Activated naive CD8-positive, alpha-beta T cell treated with anti-CD3 and anti-CD28 coated beads, Interleukin-2, amount 50 U/mL, for 24 hours (primary cell): ENCODE measurements at regions not wholly inside any gene's neighbourhood (a gene's known extent, or its start where the extent isn't known, plus 50 kb on each side); places are given as distances from the start of the nearest gene placed in this dataset.
A peak's percentile ranks its signal among the peaks of the same experiment; 100 is the strongest.

ENCODE experiments used
- ATAC-seq: fragments of 150-1000 bp; cut with Tn5 transposase; one replicate; pipeline ENCODE4 v1.10.0; 2021
- DNase-seq: peaks from one replicate; pipeline ENCODE4 v3.0.0; 2021
- H3K27ac Mint-ChIP-seq: one replicate; pipeline ENCODE4 v1.8.0; 2021; ENCODE audit warnings: mild to moderate bottlenecking, mixed read lengths
- H3K27me3 Mint-ChIP-seq: one replicate; pipeline ENCODE4 v1.8.0; 2021; ENCODE audit warnings: mixed read lengths
- H3K36me3 Mint-ChIP-seq: one replicate; pipeline ENCODE4 v1.8.0; 2021; ENCODE audit warnings: low read depth, mixed read lengths
- H3K4me1 Mint-ChIP-seq: one replicate; pipeline ENCODE4 v1.8.0; 2021; ENCODE audit warnings: mixed read lengths
- H3K4me3 Mint-ChIP-seq: one replicate; pipeline ENCODE4 v1.8.0; 2021; ENCODE audit warnings: mild to moderate bottlenecking, moderate library complexity, mixed read lengths
- H3K9me3 Mint-ChIP-seq: one replicate; pipeline ENCODE4 v1.8.0; 2021; ENCODE audit warnings: mixed read lengths

DNA sequence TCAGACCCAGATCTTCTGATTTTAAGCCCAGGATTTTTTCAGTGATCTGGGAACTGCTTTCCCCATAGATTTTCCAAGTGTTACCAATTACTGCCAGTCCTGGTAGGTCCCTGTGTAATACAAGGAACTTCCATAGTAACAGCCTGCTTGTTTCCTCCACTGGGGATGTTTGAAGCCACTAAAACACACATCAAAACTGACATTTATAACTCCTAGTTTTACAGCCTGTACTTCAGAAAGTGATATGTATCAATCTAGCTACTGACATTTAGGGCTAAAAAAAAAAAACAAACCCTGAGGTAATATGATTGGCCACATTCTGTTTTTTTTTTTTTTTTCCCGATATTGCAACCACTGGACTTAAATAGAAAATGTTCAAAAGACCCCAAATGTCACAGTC lies 166.9 kb upstream of the SP4 start:
- H3K4me3 Mint-ChIP-seq, result no peak overlapping the region
- no peak for ATAC-seq
- DNase-seq, result no peak
- H3K9me3 Mint-ChIP-seq, result no peaks in the 10 kb centered on the region
- no peak overlapping the region for H3K27ac Mint-ChIP-seq
- peaks cover 9% of the 10 kb centered on the region for H3K4me1 Mint-ChIP-seq
- H3K27me3 Mint-ChIP-seq, result no peaks in the 10 kb centered on the region
- H3K36me3 Mint-ChIP-seq, result no peaks in the 10 kb centered on the region

GRCh38 chr7:21261627-21262594 lies 166.0 kb upstream of the SP4 start:
- H3K27ac Mint-ChIP-seq, result no peak overlapping the region
- DNase-seq (peak; percentile 52), ATAC-seq (peak; percentile 83)
- no peaks in the 10 kb centered on the region for H3K27me3 Mint-ChIP-seq
- no peaks in the 10 kb centered on the region for H3K36me3 Mint-ChIP-seq
- no peak overlapping the region for H3K4me3 Mint-ChIP-seq
- no peaks in the 10 kb centered on the region for H3K9me3 Mint-ChIP-seq
- H3K4me1 Mint-ChIP-seq, result peaks cover 9% of the 10 kb centered on the region

GRCh38 chr7:21269021-21269420 lies 158.9 kb upstream of the SP4 start:
- H3K4me1 Mint-ChIP-seq, result no peaks in the 10 kb centered on the region
- H3K27me3 Mint-ChIP-seq, result no peaks in the 10 kb centered on the region
- no peaks in the 10 kb centered on the region for H3K9me3 Mint-ChIP-seq
- no peak for ATAC-seq
- no peak for DNase-seq
- no peaks in the 10 kb centered on the region for H3K36me3 Mint-ChIP-seq
- H3K4me3 Mint-ChIP-seq, result no peak overlapping the region
- no peak overlapping the region for H3K27ac Mint-ChIP-seq

- Mint-ChIP-seq H3K36me3 (no peaks in the 10 kb centered on the region), H3K27me3 (no peaks in the 10 kb centered on the region), H3K27ac (no peak overlapping the region), H3K4me3 (no peak overlapping the region), H3K9me3 (no peaks in the 10 kb centered on the region), H3K4me1 (no peaks in the 10 kb centered on the region)
- ATAC-seq, result no peak
- no peak for DNase-seq
These were observed 151.3 kb upstream of the SP4 start for GRCh38 chr7:21276471-21277035.

GRCh38 chr7:21278944-21279343 lies 148.9 kb upstream of the SP4 start:
- Mint-ChIP-seq H3K27me3 (no peaks in the 10 kb centered on the region), H3K36me3 (no peaks in the 10 kb centered on the region), H3K9me3 (no peaks in the 10 kb centered on the region), H3K4me1 (no peaks in the 10 kb centered on the region), H3K27ac (no peak overlapping the region), H3K4me3 (no peak overlapping the region)
- no peak for ATAC-seq
- DNase-seq, result no peak

DNA sequence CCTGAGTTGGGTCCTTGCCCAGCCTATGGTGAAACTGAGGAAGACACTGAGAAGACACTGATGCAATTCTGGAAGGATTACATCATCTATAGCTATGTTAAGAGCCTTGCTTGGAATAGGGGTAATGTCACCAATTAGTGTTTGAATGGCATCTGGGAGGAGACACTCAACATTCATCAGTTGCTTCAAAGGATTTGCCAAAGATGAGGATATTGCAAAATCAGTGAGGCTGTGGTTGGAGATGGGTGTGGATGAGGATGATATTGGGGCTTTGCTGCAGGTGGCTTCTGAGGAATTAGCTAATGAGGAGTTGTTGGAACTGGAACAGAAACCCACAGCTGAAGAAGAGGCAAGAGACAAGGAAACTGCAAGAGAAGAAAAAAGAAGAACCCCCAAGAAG lies 146.7 kb upstream of the SP4 start:
- H3K27me3 Mint-ChIP-seq, result no peaks in the 10 kb centered on the region
- H3K27ac Mint-ChIP-seq, result no peak overlapping the region
- DNase-seq (no peak), ATAC-seq (no peak)
- H3K4me3 Mint-ChIP-seq, result no peak overlapping the region
- no peaks in the 10 kb centered on the region for H3K4me1 Mint-ChIP-seq
- no peaks in the 10 kb centered on the region for H3K36me3 Mint-ChIP-seq
- H3K9me3 Mint-ChIP-seq, result no peaks in the 10 kb centered on the region

GRCh38 chr7:21293771-21294170 lies 134.1 kb upstream of the SP4 start:
- no peak for DNase-seq
- Mint-ChIP-seq H3K27ac (no peak overlapping the region), H3K9me3 (no peaks in the 10 kb centered on the region), H3K4me3 (no peak overlapping the region), H3K27me3 (peaks cover 6% of the 10 kb centered on the region), H3K36me3 (no peaks in the 10 kb centered on the region), H3K4me1 (no peaks in the 10 kb centered on the region)
- no peak for ATAC-seq

- DNase-seq, result no peak
- H3K9me3 Mint-ChIP-seq, result no peaks in the 10 kb centered on the region
- no peaks in the 10 kb centered on the region for H3K36me3 Mint-ChIP-seq
- no peak for ATAC-seq
- peaks cover 3% of the 10 kb centered on the region for H3K4me1 Mint-ChIP-seq
- peaks cover 4% of the 10 kb centered on the region for H3K27me3 Mint-ChIP-seq
- H3K27ac Mint-ChIP-seq, result no peak overlapping the region
- no peak overlapping the region for H3K4me3 Mint-ChIP-seq
These were observed 128.1 kb upstream of the SP4 start for GRCh38 chr7:21299766-21300165.

GRCh38 chr7:21300692-21301091 lies 127.2 kb upstream of the SP4 start:
- ATAC-seq, result no peak
- Mint-ChIP-seq H3K9me3 (no peaks in the 10 kb centered on the region), H3K36me3 (no peaks in the 10 kb centered on the region), H3K4me3 (no peak overlapping the region), H3K27ac (no peak overlapping the region), H3K27me3 (peaks cover 2% of the 10 kb centered on the region), H3K4me1 (peaks cover 12% of the 10 kb centered on the region)
- no peak for DNase-seq

DNA sequence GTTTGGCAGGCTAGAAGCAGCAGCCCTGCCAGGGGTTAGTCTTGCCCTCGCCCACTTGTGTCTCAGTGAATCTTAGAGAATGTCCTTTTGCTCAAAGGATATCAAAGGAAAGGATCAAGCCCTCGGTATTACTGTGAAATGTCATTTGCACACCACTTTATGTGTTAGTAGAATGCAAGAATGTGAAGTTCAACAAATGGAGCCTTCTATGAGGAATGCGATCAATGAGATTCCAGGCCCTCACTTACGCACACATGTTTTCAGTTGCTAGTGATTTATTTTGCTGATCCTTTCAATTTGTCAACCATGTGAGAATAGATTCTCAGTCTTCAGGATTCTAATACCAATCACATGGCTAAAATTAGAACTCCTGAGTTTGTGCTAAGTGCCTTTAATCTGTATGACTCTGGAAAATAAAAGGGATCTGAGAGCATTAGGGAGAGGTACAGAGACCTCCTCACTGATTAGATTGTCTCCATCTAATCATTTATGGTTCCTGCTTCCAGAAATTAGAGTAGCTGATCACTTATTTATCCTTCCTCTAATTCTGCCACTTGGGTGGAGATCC lies 123.0 kb upstream of the SP4 start:
- Mint-ChIP-seq H3K36me3 (peaks cover 2% of the 10 kb centered on the region), H3K4me1 (peaks cover 26% of the 10 kb centered on the region), H3K27me3 (no peaks in the 10 kb centered on the region), H3K9me3 (peaks cover 13% of the 10 kb centered on the region), H3K27ac (no peak overlapping the region), H3K4me3 (no peak overlapping the region)
- no peak for DNase-seq
- ATAC-seq, result no peak

DNA sequence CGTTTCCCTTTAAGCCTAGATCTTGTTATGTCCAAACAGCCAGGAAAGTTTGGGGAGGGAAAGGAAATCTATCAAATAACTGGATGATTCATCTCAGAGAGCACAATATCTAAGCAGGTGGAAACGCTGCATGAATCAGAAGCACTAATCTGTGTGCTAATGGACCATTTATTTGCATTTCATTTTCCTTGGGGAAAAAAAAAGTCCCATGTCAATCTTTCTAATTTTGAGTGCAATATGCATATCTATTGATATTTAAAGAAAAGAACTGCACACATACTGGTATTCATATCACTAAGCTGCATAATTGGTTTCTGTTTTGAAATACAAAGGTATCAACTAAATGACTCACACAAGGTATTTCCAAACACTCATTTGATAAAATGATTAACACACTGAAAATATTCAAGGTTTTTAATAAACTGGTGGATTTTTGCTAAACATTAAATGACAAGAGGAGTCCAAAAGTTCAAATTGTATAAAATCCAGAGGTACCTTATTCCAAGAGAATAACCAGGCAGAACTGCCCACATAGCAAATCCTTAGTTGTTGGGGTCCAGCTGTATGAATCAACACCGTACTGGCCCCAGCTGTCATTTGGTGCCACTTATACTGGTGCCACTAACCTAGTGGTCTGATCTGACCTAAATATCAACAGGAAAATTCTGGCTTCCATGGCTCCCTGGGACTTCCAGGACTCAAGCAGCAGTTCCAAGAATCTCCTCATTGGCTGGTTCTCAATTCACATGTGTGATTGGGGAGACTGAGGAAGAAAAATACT lies 122.2 kb upstream of the SP4 start:
- H3K36me3 Mint-ChIP-seq, result peaks cover 2% of the 10 kb centered on the region
- peaks cover 26% of the 10 kb centered on the region for H3K4me1 Mint-ChIP-seq
- no peaks in the 10 kb centered on the region for H3K27me3 Mint-ChIP-seq
- H3K9me3 Mint-ChIP-seq, result peaks cover 13% of the 10 kb centered on the region
- H3K4me3 Mint-ChIP-seq, result no peak overlapping the region
- peak overlapping the region; percentile 7 for H3K27ac Mint-ChIP-seq
- ATAC-seq (peak; percentile 83), DNase-seq (no peak)

- H3K27me3 Mint-ChIP-seq, result no peaks in the 10 kb centered on the region
- no peak overlapping the region for H3K4me3 Mint-ChIP-seq
- DNase-seq, result no peak
- H3K27ac Mint-ChIP-seq, result no peak overlapping the region
- peaks cover 7% of the 10 kb centered on the region for H3K9me3 Mint-ChIP-seq
- no peaks in the 10 kb centered on the region for H3K36me3 Mint-ChIP-seq
- no peaks in the 10 kb centered on the region for H3K4me1 Mint-ChIP-seq
- ATAC-seq, result no peak
These were observed 112.9 kb upstream of the SP4 start for GRCh38 chr7:21314954-21315353.

DNA sequence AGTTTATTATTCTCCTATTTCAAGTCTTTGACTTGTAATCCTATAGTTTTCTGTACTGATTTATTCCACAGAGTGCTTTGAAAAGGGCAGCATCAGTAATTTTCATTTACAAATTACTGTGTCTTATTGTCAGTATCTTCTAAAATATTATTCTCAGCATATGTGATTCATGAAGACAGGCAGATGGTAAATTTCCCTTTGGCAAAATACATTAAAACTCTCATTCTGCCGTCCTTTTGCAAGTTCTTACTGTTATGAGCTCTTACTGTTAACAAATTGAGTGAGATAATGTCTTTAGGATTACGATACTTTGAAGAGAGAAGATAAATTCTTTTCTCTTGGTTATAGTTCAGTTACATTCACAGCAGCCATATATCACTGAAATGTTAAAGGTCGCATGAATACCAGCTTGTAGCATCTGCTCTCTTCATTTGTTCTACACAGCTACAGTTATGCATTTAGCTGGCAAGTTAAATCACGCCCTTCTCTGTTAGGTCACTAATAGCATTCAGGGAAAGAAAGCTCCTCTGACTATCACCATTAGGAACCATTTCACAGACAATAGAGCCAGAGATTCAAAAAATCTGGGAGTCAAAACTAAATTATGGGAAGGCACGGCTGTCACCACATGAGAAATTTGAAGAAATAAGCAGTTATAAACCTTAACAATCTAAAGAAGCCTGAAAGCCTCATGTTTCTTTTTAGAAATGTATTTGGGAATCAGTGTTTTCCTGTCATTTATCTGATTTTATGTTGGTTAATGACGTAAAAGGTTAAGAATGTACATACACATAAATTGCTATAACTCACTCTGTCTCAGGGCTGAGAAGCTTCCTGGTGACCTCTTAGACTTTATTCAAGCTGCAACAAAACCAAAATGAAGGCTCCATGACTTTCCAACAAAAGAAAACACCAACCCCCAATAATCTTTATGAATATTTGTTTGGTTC lies 109.6 kb upstream of the SP4 start:
- H3K4me3 Mint-ChIP-seq, result no peak overlapping the region
- H3K4me1 Mint-ChIP-seq, result no peaks in the 10 kb centered on the region
- ATAC-seq, result no peak
- H3K9me3 Mint-ChIP-seq, result no peaks in the 10 kb centered on the region
- no peak for DNase-seq
- no peaks in the 10 kb centered on the region for H3K36me3 Mint-ChIP-seq
- H3K27ac Mint-ChIP-seq, result no peak overlapping the region
- no peaks in the 10 kb centered on the region for H3K27me3 Mint-ChIP-seq

DNA sequence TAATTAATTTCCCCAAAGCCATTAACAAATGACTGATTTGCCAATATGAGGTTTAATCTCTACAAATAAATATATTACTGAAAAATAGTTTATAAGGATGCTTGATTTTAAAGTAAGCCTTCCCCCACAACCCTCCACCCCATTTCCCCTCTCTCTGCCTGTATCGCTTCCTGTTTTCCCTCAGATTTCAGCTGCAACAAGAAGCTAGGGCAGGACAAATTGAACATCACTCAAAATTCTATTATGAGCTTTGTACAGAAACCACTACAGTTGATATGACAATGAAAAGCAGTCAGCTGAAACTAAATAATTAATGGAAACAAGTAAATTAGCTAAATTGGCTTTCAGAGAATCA lies 109.0 kb upstream of the SP4 start:
- Mint-ChIP-seq H3K4me1 (no peaks in the 10 kb centered on the region), H3K27ac (no peak overlapping the region), H3K4me3 (no peak overlapping the region), H3K9me3 (no peaks in the 10 kb centered on the region), H3K27me3 (no peaks in the 10 kb centered on the region), H3K36me3 (no peaks in the 10 kb centered on the region)
- no peak for ATAC-seq
- DNase-seq, result no peak
